ENCODE measurements at regions not wholly inside any gene's neighbourhood (a gene's known extent, or its start where the extent isn't known, plus 50 kb on each side); places are given as distances from the start of the nearest gene placed in this dataset.

DNA sequence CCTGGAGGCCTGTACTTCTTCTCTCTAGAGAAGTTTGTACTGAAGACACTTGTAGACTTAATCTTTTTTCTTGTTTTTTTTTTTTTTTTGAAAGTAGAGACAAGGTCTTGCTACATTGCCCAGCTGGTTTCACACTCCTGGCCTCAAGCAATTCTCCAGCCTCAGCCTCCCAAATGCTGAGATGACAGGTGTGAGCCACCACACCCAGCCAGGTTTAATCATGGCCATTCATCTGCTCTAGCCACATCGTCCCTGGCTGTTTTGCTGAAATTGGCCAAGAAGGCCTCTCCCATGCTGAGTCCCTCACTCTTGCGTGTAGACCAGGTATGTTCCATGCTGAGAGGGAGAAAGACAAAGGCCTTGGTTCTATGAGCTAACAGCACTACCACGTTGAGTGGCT, 176.2 kb downstream of the JCAD start:
- no peak overlapping the region for H3K4me3 ChIP-seq (ENCODE audit: low read depth, low read length)
- no peak for DNase-seq (ENCODE audit: low read depth)
- ChIA-PET CTCF (no interaction called here), POLR2A (no interaction called here)
- peaks cover 40% of the 10 kb centered on the region for H3K27me3 ChIP-seq (ENCODE audit: control insufficient read depth, insufficient read depth, low read length)
- TF ChIP-seq, protein P1, sequence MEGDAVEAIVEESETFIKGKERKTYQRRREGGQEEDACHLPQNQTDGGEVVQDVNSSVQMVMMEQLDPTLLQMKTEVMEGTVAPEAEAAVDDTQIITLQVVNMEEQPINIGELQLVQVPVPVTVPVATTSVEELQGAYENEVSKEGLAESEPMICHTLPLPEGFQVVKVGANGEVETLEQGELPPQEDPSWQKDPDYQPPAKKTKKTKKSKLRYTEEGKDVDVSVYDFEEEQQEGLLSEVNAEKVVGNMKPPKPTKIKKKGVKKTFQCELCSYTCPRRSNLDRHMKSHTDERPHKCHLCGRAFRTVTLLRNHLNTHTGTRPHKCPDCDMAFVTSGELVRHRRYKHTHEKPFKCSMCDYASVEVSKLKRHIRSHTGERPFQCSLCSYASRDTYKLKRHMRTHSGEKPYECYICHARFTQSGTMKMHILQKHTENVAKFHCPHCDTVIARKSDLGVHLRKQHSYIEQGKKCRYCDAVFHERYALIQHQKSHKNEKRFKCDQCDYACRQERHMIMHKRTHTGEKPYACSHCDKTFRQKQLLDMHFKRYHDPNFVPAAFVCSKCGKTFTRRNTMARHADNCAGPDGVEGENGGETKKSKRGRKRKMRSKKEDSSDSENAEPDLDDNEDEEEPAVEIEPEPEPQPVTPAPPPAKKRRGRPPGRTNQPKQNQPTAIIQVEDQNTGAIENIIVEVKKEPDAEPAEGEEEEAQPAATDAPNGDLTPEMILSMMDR (IDR thresholded peaks at IDR 0.05; ENCODE audit: insufficient read depth, low read depth, low read length): no peak
- H3K36me3 ChIP-seq (ENCODE audit: control insufficient read depth, insufficient read depth, low read length): no peaks in the 10 kb centered on the region

DNA sequence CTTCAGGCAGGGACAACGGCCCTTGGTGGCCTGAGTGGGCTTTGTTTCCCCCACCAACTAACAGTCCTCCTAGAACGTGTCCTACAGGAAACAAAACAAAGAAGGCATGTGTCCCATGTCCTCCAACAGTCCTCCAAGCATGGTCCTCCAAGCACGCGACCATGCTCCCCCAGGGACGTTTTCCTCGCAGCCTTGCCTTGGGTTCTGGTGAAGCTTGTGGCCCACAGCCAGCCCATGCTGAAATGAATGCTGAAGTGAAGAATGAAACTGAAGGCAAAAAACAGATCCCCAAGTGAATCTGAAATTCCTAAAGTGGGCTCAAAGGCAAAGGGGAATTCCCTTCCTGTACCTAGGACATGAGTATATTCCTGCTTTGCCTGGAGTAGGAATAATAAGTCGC, 176.6 kb downstream of the JCAD start:
- Histone ChIP-seq H3K4me3 (ENCODE audit: low read depth, low read length) (no peak overlapping the region), H3K27me3 (ENCODE audit: control insufficient read depth, insufficient read depth, low read length) (peaks cover 36% of the 10 kb centered on the region), H3K36me3 (ENCODE audit: control insufficient read depth, insufficient read depth, low read length) (no peaks in the 10 kb centered on the region)
- CTCF ChIA-PET: interaction anchor here (0.5 kb wide), 1 partner anchor 8 kb away, joined by 3 read pairs; no protein-coding TSS in a partner anchor
- TF ChIP-seq, protein P1 (IDR thresholded peaks at IDR 0.05; ENCODE audit: insufficient read depth, low read depth, low read length): no peak
- no peak for DNase-seq (ENCODE audit: low read depth)
- POLR2A ChIA-PET: interaction anchor here (0.5 kb wide), 1 partner anchor 28 kb away, joined by 13 read pairs; no protein-coding TSS in a partner anchor

DNA sequence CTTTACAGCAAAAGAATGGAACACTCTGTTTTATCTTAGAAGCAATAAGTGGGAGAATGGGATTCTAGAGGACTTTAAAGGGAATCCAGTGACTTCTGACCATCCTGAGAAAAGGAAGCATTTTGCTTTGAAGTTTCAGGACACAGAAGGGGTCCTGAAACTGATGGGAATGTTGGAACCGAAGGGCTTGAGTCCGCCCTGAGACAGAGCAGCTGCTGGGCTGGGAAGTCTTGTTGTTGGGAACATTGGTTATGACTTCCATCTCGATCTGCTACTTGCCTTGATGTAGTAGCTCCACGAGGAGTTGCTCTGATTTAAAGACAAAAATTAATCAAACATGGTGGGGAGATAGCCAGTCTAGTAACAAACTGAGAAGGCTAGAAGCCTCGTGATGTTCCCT, 177.6 kb downstream of the JCAD start:
- TF ChIP-seq, protein P1 (IDR thresholded peaks at IDR 0.05; ENCODE audit: insufficient read depth, low read depth, low read length): no peak
- H3K4me3 ChIP-seq (ENCODE audit: low read depth, low read length): no peak overlapping the region
- POLR2A ChIA-PET: no interaction called here
- H3K36me3 ChIP-seq (ENCODE audit: control insufficient read depth, insufficient read depth, low read length): no peaks in the 10 kb centered on the region
- CTCF ChIA-PET: interaction anchor here (0.8 kb wide), 1 partner anchor 8 kb away, joined by 3 read pairs; no protein-coding TSS in a partner anchor
- no peak for DNase-seq (ENCODE audit: low read depth)
- H3K27me3 ChIP-seq (ENCODE audit: control insufficient read depth, insufficient read depth, low read length): peaks cover 32% of the 10 kb centered on the region

DNA sequence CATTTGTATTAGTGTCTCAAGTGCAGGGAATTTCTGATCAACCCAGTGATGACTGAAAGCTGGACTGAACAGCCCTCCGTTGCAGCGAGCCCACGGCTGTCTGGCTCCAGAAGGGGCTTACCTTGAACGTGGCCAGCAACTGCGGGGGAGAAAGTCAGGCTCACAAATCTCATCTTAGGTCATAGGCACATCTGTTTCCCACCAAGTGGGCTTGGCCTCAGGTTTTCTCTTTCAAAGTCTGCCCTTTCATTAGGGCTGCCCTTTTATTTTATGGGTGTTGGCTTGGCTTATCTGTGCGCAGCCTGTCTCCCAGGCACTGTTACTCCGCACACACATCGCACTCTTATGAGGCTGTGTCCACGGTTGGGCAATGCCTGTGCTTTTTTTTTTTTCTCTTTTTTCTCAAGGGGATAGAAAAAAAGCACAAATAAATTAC, 178.0 kb downstream of the JCAD start:
- Histone ChIP-seq H3K4me3 (ENCODE audit: low read depth, low read length) (no peak overlapping the region), H3K27me3 (ENCODE audit: control insufficient read depth, insufficient read depth, low read length) (peaks cover 29% of the 10 kb centered on the region), H3K36me3 (ENCODE audit: control insufficient read depth, insufficient read depth, low read length) (no peaks in the 10 kb centered on the region)
- TF ChIP-seq, protein P1 (IDR thresholded peaks at IDR 0.05; ENCODE audit: insufficient read depth, low read depth, low read length): no peak
- ChIA-PET POLR2A (no interaction called here), CTCF (interaction anchor here (0.8 kb wide), 1 partner anchor 8 kb away, joined by 3 read pairs; no protein-coding TSS in a partner anchor)
- DNase-seq (ENCODE audit: low read depth): no peak

DNA sequence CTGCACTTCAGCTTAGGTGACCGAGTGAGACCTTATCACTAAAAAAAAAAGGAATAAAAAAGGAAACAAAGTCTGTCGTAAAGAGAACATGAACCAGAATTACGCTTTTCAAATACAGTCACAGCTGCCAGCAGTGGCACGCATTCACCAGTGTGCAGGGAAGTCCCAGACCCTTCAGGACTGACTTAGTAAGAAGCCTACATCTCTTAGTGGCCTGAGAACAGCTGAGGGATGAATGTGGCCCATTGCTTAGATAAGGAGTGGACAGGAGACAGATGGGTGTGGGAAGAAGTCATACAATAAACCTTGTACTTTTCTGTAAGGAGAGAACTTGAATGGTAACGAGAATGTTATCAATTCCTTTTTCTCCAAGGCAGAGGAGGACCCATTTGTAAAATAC, 178.5 kb downstream of the JCAD start:
- ChIA-PET CTCF (no interaction called here), POLR2A (no interaction called here)
- Histone ChIP-seq H3K27me3 (ENCODE audit: control insufficient read depth, insufficient read depth, low read length) (peaks cover 30% of the 10 kb centered on the region), H3K4me3 (ENCODE audit: low read depth, low read length) (no peak overlapping the region), H3K36me3 (ENCODE audit: control insufficient read depth, insufficient read depth, low read length) (no peaks in the 10 kb centered on the region)
- TF ChIP-seq, protein P1 (IDR thresholded peaks at IDR 0.05; ENCODE audit: insufficient read depth, low read depth, low read length): no peak
- DNase-seq (ENCODE audit: low read depth): no peak
